Loucy (cell line): ENCODE measurements at regions not wholly inside any gene's neighbourhood (a gene's known extent, or its start where the extent isn't known, plus 50 kb on each side); places are given as distances from the start of the nearest gene placed in this dataset.
A peak's percentile ranks its signal among the peaks of the same experiment; 100 is the strongest.

Experiments used
- H2AFZ ChIP-seq: fragments of 200-600 bp; sonication (generic); 2 replicates; pipeline ENCODE4 v1.6.0; 2016; ENCODE audit warnings: antibody characterized with exemption, mild to moderate bottlenecking, low read length, moderate library complexity
- H3F3A ChIP-seq: fragments of 200-600 bp; 2 replicates; pipeline ENCODE4 v1.6.0; 2016; ENCODE audit warnings: antibody characterized with exemption, low read depth, mild to moderate bottlenecking
- H3K27me3 ChIP-seq: fragments of 200-600 bp; sonication (generic); 2 replicates; pipeline ENCODE4 v1.6.1; 2014; ENCODE audit warnings: low read length, mild to moderate bottlenecking; ENCODE audit not compliant: insufficient read depth, poor library complexity, severe bottlenecking
- H3K36me3 ChIP-seq: fragments of 200-600 bp; sonication (generic); 2 replicates; pipeline ENCODE4 v1.6.1; 2016; ENCODE audit warnings: low read length; ENCODE audit not compliant: insufficient read depth
- H3K4me1 ChIP-seq: fragments of 200-600 bp; sonication (generic); 2 replicates; pipeline ENCODE4 v1.5.1; 2014; ENCODE audit warnings: low read length, mild to moderate bottlenecking; ENCODE audit not compliant: insufficient read depth, poor library complexity, severe bottlenecking
- H3K4me2 ChIP-seq: fragments of 200-600 bp; sonication (generic); 2 replicates; pipeline ENCODE4 v1.6.0; 2014; ENCODE audit warnings: antibody characterized with exemption, low read length, low read depth, mild to moderate bottlenecking; ENCODE audit not compliant: poor library complexity, severe bottlenecking
- H3K4me3 ChIP-seq: fragments of 200-600 bp; sonication (generic); 2 replicates; pipeline ENCODE4 v1.5.1; 2014; ENCODE audit warnings: low read length, mild to moderate bottlenecking, mixed read lengths; ENCODE audit not compliant: poor library complexity, severe bottlenecking
- H3K79me2 ChIP-seq: fragments of 200-600 bp; sonication (generic); 2 replicates; pipeline ENCODE4 v1.6.1; 2014; ENCODE audit warnings: low read length; ENCODE audit not compliant: insufficient read depth
- H3K9ac ChIP-seq: fragments of 200-600 bp; sonication (generic); 2 replicates; pipeline ENCODE4 v1.6.0; 2014; ENCODE audit warnings: mild to moderate bottlenecking, low read depth, low read length, moderate library complexity; ENCODE audit not compliant: poor library complexity, severe bottlenecking
- H3K9me2 ChIP-seq: fragments of 200-600 bp; sonication (generic); replicated peaks from 2 replicates; pipeline ENCODE4 v1.6.1; 2016; ENCODE audit warnings: low read depth, low read length, mixed read lengths
- H3K9me3 ChIP-seq: fragments of 200-600 bp; sonication (generic); 2 replicates; pipeline ENCODE4 v1.6.1; 2014; ENCODE audit warnings: mild to moderate bottlenecking, antibody characterized with exemption, low read length, low read depth; ENCODE audit not compliant: insufficient read depth
- H4K20me1 ChIP-seq: fragments of 200-600 bp; sonication (generic); 2 replicates; pipeline ENCODE4 v1.6.0; 2014; ENCODE audit warnings: antibody characterized with exemption, low read length, mild to moderate bottlenecking; ENCODE audit not compliant: insufficient read depth, poor library complexity, severe bottlenecking
- CTCF ChIP-seq: fragments of 200-600 bp; sonication (generic); conservative IDR thresholded peaks from 2 replicates; pipeline ENCODE4 v1.5.1; 2014; ENCODE audit warnings: mild to moderate bottlenecking, antibody characterized with exemption, low read length
- EZH2phosphoT487 ChIP-seq: fragments of 200-600 bp; IDR thresholded peaks from 2 replicates; pipeline ENCODE4 v1.6.1; 2018; ENCODE audit warnings: antibody characterized with exemption, mild to moderate bottlenecking, moderate library complexity, borderline replicate concordance

GRCh38 chr6:132166526-132167051 is 215.4 kb upstream of the CCN2 start:
- H3K79me2 ChIP-seq, result no peaks in the 10 kb centered on the region
- H3K4me2 ChIP-seq, result no peak overlapping the region
- TF ChIP-seq EZH2phosphoT487, result no peak
- no peak for TF ChIP-seq CTCF
- no peaks in the 10 kb centered on the region for H4K20me1 ChIP-seq
- H3K4me3 ChIP-seq, result no peak overlapping the region
- no peak overlapping the region for H3K9ac ChIP-seq
- H3K9me3 ChIP-seq, result peaks cover 4% of the 10 kb centered on the region
- H3K4me1 ChIP-seq, result no peaks in the 10 kb centered on the region
- H3K9me2 ChIP-seq, result no peaks in the 10 kb centered on the region
- no peaks in the 10 kb centered on the region for H3F3A ChIP-seq
- no peak overlapping the region for H2AFZ ChIP-seq
- H3K36me3 ChIP-seq, result no peaks in the 10 kb centered on the region
- no peaks in the 10 kb centered on the region for H3K27me3 ChIP-seq

- TF ChIP-seq CTCF (no peak), EZH2phosphoT487 (no peak)
- H3K4me2 ChIP-seq, result no peak overlapping the region
- no peaks in the 10 kb centered on the region for H3F3A ChIP-seq
- no peaks in the 10 kb centered on the region for H3K27me3 ChIP-seq
- no peaks in the 10 kb centered on the region for H3K9me2 ChIP-seq
- H3K4me1 ChIP-seq, result no peaks in the 10 kb centered on the region
- H4K20me1 ChIP-seq, result no peaks in the 10 kb centered on the region
- H2AFZ ChIP-seq, result no peak overlapping the region
- H3K9ac ChIP-seq, result no peak overlapping the region
- H3K36me3 ChIP-seq, result no peaks in the 10 kb centered on the region
- H3K79me2 ChIP-seq, result no peaks in the 10 kb centered on the region
- H3K4me3 ChIP-seq, result no peak overlapping the region
- peaks cover 4% of the 10 kb centered on the region for H3K9me3 ChIP-seq
These were observed 214.5 kb upstream of the CCN2 start for GRCh38 chr6:132165677-132166076.

DNA sequence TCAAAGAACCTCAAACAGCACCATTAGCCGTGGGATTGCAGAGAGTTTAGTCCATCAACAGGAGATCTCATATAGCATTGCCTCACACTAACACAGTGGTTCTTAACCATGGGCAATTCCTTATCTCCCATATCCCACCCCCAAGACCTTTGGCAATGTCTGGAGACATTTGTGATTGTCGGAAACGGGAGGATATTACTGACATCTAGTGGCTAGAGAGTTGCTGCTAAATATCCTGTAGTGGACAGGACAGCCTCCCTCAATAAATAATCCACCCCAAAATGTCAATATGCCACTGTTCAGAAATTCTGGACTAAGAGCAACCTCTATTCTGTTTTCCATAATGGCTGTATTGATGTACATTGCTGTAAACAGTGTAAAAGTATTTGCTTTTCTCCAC is 210.1 kb upstream of the CCN2 start:
- no peaks in the 10 kb centered on the region for H3K4me1 ChIP-seq
- H3K9me2 ChIP-seq, result no peaks in the 10 kb centered on the region
- H3K9me3 ChIP-seq, result peaks cover 4% of the 10 kb centered on the region
- no peak overlapping the region for H3K4me2 ChIP-seq
- H3F3A ChIP-seq, result no peaks in the 10 kb centered on the region
- H4K20me1 ChIP-seq, result no peaks in the 10 kb centered on the region
- no peaks in the 10 kb centered on the region for H3K27me3 ChIP-seq
- H3K36me3 ChIP-seq, result no peaks in the 10 kb centered on the region
- no peak overlapping the region for H3K4me3 ChIP-seq
- H3K9ac ChIP-seq, result no peak overlapping the region
- TF ChIP-seq EZH2phosphoT487 (no peak), CTCF (peak; percentile 86)
- H3K79me2 ChIP-seq, result no peaks in the 10 kb centered on the region
- no peak overlapping the region for H2AFZ ChIP-seq
